ENCODE measurements at regions not wholly inside any gene's neighbourhood (a gene's known extent, or its start where the extent isn't known, plus 50 kb on each side); places are given as distances from the start of the nearest gene placed in this dataset.

GRCh38 chr9:82563841-82564240 lies 499.1 kb downstream of the RASEF start:
- Histone ChIP-seq H3K4me1 (no peaks in the 10 kb centered on the region), H3K27ac (no peak overlapping the region), H3K9me3 (no peaks in the 10 kb centered on the region), H3K36me3 (no peaks in the 10 kb centered on the region), H3K27me3 (no peaks in the 10 kb centered on the region), H3K4me3 (no peak overlapping the region)
- intact Hi-C loops (cut with DNase I; ENCODE audit: low total_unique reads), result no loop called here
- no peak for DNase-seq (ENCODE audit: low spot score in 2 of 2)
- no peak for TF ChIP-seq POLR2AphosphoS5 (IDR thresholded peaks at IDR 0.05)
- TF ChIP-seq CTCF (IDR thresholded peaks at IDR 0.05), result no peak
- TF ChIP-seq POLR2A (IDR thresholded peaks at IDR 0.05), result no peak

GRCh38 chr9:82565188-82565969 lies 497.6 kb downstream of the RASEF start:
- no peak for TF ChIP-seq CTCF (IDR thresholded peaks at IDR 0.05)
- no peak for TF ChIP-seq POLR2A (IDR thresholded peaks at IDR 0.05)
- no peak for TF ChIP-seq POLR2AphosphoS5 (IDR thresholded peaks at IDR 0.05)
- intact Hi-C loops (cut with DNase I; ENCODE audit: low total_unique reads), result no loop called here

GRCh38 chr9:82567953-82568352 lies 495.0 kb downstream of the RASEF start:
- Histone ChIP-seq H3K9me3 (no peaks in the 10 kb centered on the region), H3K36me3 (no peaks in the 10 kb centered on the region), H3K27me3 (no peaks in the 10 kb centered on the region), H3K4me3 (no peak overlapping the region), H3K27ac (no peak overlapping the region), H3K4me1 (no peaks in the 10 kb centered on the region)
- intact Hi-C loops (cut with DNase I; ENCODE audit: low total_unique reads), result no loop called here
- DNase-seq (ENCODE audit: low spot score in 2 of 2), result no peak
- TF ChIP-seq POLR2AphosphoS5 (IDR thresholded peaks at IDR 0.05) (no peak), POLR2A (IDR thresholded peaks at IDR 0.05) (no peak), CTCF (IDR thresholded peaks at IDR 0.05) (no peak)

More at GRCh38 chr9:82565188-82565969, 497.6 kb downstream of the RASEF start:
- Histone ChIP-seq H3K27me3 (no peaks in the 10 kb centered on the region), H3K4me1 (no peaks in the 10 kb centered on the region), H3K27ac (no peak overlapping the region), H3K4me3 (no peak overlapping the region), H3K9me3 (no peaks in the 10 kb centered on the region), H3K36me3 (no peaks in the 10 kb centered on the region)
- DNase-seq (ENCODE audit: low spot score in 2 of 2), result no peak

- no peak overlapping the region for H3K27ac ChIP-seq
- intact Hi-C loops (cut with DNase I; ENCODE audit: low total_unique reads), result no loop called here
- H3K27me3 ChIP-seq, result no peaks in the 10 kb centered on the region
- no peak for DNase-seq (ENCODE audit: low spot score in 2 of 2)
- peaks cover 0 to 8% of the 10 kb centered on the region in 2 donors for H3K9me3 ChIP-seq
- no peaks in the 10 kb centered on the region for H3K4me1 ChIP-seq
- H3K4me3 ChIP-seq, result no peak overlapping the region
- TF ChIP-seq POLR2AphosphoS5 (IDR thresholded peaks at IDR 0.05), result no peak
- no peak for TF ChIP-seq CTCF (IDR thresholded peaks at IDR 0.05)
- no peak for TF ChIP-seq POLR2A (IDR thresholded peaks at IDR 0.05)
- H3K36me3 ChIP-seq, result no peaks in the 10 kb centered on the region
Observed at GRCh38 chr9:82570226-82570625, 492.7 kb downstream of the RASEF start.

GRCh38 chr9:82571540-82571939 lies 491.4 kb downstream of the RASEF start:
- Histone ChIP-seq H3K9me3 (peaks cover 0 to 11% of the 10 kb centered on the region in 2 donors), H3K4me1 (no peaks in the 10 kb centered on the region), H3K27ac (no peak overlapping the region), H3K4me3 (no peak overlapping the region), H3K27me3 (no peaks in the 10 kb centered on the region), H3K36me3 (no peaks in the 10 kb centered on the region)
- TF ChIP-seq POLR2AphosphoS5 (IDR thresholded peaks at IDR 0.05), result no peak
- no peak for TF ChIP-seq CTCF (IDR thresholded peaks at IDR 0.05)
- TF ChIP-seq POLR2A (IDR thresholded peaks at IDR 0.05), result no peak
- intact Hi-C loops (cut with DNase I; ENCODE audit: low total_unique reads), result no loop called here
- DNase-seq (ENCODE audit: low spot score in 2 of 2), result no peak

Measured in breast epithelium (tissue), 4 donors.